LNCAP (cell line): ENCODE measurements at regions not wholly inside any gene's neighbourhood (a gene's known extent, or its start where the extent isn't known, plus 50 kb on each side); places are given as distances from the start of the nearest gene placed in this dataset.

Experiments
- CTCF ChIP-seq: fragments of 450-650 bp; IDR thresholded peaks from 2 replicates; pipeline ENCODE4 v1.5.1; 2017; ENCODE audit warnings: mild to moderate bottlenecking

- TF ChIP-seq CTCF, result no peak
Observed at GRCh38 chr4:36863601-36864000, 380.9 kb upstream of the NWD2 start.

- TF ChIP-seq CTCF, result no peak
Observed at GRCh38 chr4:36870121-36870520, 374.4 kb upstream of the NWD2 start.

- no peak for TF ChIP-seq CTCF
Observed at GRCh38 chr4:36872679-36873078, 371.9 kb upstream of the NWD2 start.

GRCh38 chr4:36884151-36884550 lies 360.4 kb upstream of the NWD2 start:
- TF ChIP-seq CTCF, result no peak

GRCh38 chr4:36891971-36892370 lies 352.6 kb upstream of the NWD2 start:
- TF ChIP-seq CTCF, result no peak

- no peak for TF ChIP-seq CTCF
Observed at GRCh38 chr4:36900446-36900987, 344.0 kb upstream of the NWD2 start.

GRCh38 chr4:36904823-36905222 lies 339.7 kb upstream of the NWD2 start:
- TF ChIP-seq CTCF, result no peak

- no peak for TF ChIP-seq CTCF
Observed at GRCh38 chr4:36914106-36914505, 330.4 kb upstream of the NWD2 start.
